T47D (cell line): ENCODE measurements at regions not wholly inside any gene's neighbourhood (a gene's known extent, or its start where the extent isn't known, plus 50 kb on each side); places are given as distances from the start of the nearest gene placed in this dataset.
"Not testable (repeated sequence)": the region's sequence is repeated elsewhere in the genome, so short reads cannot be mapped to it uniquely, and the experiment has no call there.

ENCODE experiments used
- DNase-seq, 2 experiments: peaks; one replicate each; pipeline versions ENCODE4 v3.0.0 to v3.0.0-alpha.2; 2011 to 2012; ENCODE audit warnings: low read depth in 1 of 2, low spot score in 1 of 2
- JUND ChIP-seq: IDR thresholded peaks from 2 replicates; pipeline ENCODE4 v1.6.1; 2012; ENCODE audit warnings: low read depth
- in situ Hi-C: cut with HindIII; loops from 2 replicates; pipeline ENCODE4 v1.10.0; 2016; ENCODE audit warnings: low sequenced_read_pairs, low pct_unique_long_range_greater_than_20kb

DNA sequence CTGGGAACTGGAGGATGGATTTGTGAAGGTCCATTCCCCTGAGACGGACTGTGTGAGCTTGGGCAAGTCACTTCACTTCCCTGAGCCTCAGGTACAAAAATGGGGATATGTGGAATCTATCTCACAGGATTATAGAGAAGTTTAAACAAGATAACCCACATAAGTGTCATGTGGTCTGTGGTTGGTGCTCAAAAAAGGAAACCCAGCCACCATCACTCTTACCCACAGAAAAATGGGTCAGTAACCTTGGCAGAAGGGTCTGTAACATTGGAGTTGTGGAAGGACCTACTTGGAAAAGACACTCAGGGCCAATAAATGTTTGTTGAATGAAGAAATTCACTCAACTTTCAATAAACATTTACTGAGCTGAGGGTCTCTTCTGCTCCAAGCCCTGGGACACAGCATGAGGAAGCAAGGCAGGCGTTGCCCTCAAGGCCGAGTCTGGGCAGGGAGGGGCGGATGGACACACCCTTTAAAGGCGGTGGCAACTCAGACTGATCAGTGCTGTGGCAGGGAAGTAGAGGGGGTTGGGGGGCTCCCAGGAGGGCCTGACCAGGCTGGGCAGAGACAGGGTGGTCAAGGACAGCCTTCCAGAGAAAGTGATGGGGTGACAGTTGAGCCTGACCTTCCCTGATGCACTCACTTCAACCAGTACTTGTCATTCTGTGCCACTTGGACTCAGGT lies 66.7 kb upstream of the ACOT11 start:
- in situ Hi-C loops, result no loop called here
- TF ChIP-seq JUND, result no peak
- no peak for DNase-seq

DNA sequence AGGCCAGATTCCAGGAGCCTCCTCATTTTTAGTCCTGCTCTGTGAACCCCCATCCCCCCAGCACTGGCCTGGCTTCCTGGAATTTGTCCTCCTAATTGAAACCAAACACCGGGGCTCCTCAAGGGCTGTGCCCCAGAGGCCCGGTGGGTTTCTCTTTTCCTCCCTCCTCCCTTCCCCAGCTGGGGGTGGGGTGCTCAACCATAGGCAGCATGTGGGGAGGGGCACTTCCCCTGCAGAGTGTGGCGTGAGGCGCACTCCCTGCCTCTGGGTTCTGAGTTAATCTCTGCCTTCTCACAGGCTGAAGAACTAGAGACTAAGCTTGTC lies 67.5 kb upstream of the ACOT11 start:
- in situ Hi-C loops, result no loop called here
- no peak for DNase-seq
- TF ChIP-seq JUND, result no peak

DNA sequence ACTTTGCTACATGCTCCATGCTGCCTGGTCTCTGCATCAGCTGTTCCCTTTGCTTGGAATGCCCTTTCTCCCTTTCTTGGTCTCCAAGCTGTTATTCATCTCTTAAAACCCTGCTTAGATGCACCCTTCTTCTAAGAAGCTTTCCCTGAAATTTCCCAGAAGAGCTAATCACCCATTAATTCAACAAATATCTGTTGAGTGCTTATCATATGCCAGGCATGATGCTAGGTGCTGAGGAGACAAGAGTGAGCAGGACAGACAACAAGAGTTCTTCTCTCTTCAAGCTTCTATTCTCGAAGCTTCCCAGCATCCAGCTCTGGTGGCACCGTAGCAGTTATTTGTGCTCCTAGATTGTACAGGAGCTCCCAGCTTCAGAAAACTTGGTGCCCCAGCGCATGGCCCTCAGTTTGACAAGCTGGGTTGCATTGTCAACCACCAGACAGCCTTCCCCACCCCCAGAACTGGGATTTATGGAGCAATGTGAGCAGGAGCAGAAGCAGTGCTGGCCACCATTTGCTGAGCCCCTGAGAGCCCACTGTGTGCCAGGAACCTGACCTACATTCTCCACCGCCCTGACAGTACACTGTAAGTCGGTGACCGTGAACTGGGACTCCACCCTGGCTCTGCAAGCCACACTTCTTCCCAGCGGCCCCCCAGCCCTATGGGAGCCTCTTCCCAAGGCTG lies 68.0 kb upstream of the ACOT11 start:
- DNase-seq, result no peak
- in situ Hi-C loops, result no loop called here
- TF ChIP-seq JUND, result no peak

DNA sequence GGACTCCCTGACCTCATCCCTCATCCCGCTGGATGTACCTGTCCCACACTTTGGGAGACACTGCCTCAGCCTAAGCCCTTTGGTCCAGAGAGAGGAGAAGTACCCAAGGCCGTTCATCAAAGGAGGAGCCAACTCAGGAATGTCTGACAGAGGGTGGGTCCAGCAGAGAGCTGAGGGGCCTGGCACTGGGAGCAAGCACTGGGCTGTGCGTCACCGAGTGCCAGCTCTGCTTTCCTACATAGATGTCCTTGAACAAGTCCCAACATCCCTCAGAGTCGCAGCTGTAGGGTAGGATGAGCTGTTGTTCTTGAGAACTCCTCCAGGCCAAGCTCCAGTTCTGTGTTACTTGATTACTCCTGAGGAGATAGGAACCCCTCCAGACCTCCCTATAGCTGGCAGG lies 68.8 kb upstream of the ACOT11 start:
- no peak for DNase-seq
- in situ Hi-C loops, result no loop called here
- TF ChIP-seq JUND, result no peak

DNA sequence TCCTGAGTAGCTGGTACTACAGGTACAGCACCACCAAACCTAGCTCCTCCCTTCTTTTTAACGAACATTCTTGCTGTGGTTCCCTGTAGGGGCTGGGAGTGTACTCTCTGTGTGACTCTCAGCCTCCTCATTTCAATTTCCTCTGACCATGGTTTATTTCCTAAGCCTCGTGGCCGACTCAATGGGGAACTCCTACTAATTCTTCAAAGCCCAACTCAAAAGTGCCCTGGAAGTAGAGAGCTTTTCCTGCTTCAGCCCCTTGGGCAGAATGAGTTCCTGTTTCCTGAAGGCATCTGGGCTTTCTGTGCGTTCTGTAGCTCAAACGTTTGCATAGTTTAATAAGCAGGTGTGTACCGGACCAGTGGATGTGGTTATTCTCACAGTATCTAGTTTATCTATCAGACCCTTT lies 70.9 kb upstream of the ACOT11 start:
- no peak for TF ChIP-seq JUND
- in situ Hi-C loops, result no loop called here
- DNase-seq, result no peak

DNA sequence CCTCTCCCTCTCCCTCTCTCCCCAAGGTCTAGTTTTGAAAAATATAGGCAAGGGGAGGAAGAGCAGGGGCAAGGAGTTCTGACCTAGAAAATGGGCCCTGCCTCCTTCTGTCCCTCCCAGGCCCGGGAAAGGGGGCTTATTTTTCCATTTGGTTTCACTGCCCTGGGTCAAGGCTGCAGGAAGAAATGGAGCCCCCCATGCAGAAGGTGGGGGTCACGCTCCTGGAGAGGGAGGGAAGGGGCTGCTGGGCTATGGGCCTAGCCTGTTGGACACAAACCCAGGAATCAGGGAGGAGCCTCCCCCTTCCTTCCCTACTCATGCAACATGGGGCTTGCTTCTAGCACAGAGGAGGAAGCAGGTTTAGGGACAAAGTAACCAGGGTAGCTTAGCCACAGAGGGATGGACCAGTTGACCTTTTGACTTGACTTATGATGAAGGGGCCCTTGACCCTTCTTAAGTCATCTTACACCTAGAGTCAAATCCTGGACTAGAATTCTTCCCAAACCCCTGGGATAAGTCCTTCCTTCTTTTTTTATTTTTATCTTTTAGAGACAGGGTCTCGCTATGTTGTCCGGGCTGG lies 70.4 kb upstream of the SSBP3 start:
- in situ Hi-C loops, result no loop called here
- DNase-seq, result no peak
- no peak for TF ChIP-seq JUND

DNA sequence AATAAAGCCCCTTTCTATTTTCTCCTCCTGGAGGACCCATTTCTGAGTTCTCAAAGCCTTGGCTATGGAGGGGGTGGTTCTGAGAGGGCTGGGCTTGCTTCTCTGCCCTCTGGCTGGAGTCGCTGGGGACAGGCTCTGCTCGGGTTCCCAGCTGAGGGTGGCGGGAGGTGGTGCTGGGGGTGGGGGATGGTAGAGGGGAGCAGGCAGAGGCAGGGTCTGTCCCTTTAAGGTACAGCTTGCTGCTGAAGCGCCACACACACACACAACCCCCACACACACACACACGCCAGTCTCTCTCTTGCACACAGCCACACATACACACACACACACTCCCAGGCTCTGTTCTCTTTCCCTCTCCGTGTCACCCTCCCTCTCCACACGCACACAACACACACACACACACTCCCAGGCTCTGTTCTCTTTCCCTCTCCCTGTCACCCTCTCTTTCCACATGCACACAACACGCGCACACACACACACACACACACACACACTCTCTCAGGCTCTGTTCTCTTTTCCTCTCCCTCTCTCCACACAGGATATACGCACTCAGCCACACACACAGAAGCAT lies 69.8 kb upstream of the SSBP3 start:
- no peak for DNase-seq
- in situ Hi-C loops, result no loop called here
- no peak for TF ChIP-seq JUND

DNA sequence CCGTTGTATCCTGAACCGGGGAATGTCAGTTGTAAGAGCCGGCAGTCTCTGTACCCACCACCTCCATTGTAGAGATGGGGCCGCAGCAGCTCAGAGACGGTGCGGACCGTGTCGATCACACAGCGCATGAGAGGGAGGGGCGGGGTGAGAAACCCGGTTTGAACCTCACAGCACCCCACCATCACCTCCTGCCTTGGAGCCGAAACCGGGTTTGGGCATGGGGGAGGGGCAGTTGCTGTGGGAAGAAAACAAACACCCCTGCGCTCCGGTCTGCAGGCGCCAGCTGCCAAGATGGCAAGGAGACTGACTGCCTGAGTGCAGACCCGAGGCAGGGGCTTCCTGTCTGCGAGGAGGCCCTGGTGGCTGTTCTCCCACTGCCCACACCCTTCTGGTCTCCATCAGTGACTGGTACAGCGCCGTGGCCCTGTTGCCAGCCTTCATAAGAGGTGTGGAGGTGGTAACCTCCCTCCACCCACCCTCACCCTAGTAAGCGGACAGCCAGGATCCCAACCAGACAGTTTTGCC lies 69.2 kb upstream of the SSBP3 start:
- no peak for DNase-seq
- in situ Hi-C loops, result no loop called here
- no peak for TF ChIP-seq JUND

DNA sequence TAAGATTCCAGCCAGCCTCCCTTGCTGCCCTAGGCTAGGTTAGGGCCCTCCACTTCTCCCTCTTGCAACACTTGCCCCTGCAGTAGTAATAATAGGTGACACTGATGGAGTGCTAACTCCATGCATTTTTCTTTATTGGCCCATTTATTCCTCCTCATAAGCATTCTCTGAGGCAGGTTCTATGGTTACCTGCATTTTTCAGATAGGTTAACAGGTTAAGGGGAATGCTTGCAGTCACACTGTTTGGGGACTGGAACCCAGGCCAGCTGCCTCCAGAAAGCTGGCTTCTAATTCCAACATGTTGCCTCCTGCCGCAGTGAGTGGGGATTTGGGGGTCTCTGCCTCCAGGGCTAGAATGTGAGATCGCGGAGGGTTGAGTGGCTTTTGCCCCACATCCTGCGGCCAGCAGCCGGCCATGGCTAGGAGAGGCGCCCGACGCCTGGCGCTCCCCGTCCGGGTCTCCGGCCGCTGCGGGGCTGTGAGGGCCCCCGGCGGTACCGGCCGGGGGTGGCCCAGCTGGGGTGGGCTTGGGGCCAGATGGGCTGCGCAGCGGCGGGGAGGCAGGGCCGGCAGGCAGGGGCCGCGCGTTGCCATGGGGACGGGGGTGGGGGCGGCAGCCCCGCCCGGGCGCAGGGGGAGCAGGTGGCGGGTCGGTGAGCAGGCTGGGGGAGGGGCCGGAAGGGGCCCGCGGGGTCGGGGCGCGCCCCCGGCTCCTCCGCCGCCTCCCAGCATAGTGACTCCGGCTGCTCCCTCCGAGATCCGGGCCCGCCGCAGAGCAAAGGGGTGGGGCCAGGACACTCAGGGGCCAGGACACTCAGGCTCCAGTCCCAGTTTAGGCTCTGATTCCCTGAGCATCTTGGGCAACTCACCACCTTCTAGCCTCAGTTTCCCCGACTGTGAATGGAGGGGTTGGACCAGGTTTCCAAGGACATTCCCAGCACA lies 68.4 kb upstream of the SSBP3 start:
- no peak for DNase-seq
- in situ Hi-C loops, result no loop called here
- no peak for TF ChIP-seq JUND

DNA sequence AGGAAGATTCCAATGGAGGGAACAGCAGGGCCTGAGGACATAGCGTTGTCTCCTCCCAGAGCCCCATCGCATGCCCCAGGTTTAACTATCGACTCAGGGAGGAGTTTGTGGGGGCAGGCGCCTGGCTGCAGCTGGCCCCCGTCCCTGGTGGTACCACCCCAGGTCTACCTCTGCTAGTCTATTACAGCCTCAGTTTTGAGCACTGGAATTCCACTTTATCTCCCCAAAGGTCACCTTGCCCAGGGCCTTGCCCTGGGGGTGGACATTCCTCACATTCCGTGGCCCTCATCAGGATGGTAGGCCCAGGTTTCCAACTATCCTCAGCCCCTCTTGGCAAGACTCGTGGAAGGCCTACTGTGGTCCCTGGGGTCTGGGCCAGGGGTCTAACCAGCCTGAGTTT lies 65.4 kb upstream of the SSBP3 start:
- in situ Hi-C loops, result no loop called here
- no peak for TF ChIP-seq JUND

DNA sequence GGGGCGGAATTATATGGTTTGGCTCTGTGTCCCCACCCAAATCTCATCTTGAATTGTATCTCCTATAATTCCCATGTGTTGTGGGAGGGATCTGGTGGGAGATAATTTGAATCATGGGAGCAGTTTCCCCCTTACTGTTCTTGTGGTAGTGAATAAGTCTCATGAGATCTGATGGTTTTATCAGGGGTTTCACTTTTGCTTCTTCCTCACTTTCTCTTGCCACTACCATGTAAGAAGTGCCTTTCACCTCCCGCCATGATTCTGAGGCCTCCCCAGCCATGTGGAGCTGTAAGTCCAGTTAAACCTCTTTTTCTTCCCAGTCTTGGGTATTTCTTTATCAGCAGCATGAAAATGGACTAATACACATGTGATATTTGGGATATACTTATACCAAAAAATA lies 63.2 kb upstream of the SSBP3 start:
- in situ Hi-C loops, result not testable (repeated sequence)

More for the DNA sequence above, 65.4 kb upstream of the SSBP3 start:
- DNase-seq, result no peak

DNA sequence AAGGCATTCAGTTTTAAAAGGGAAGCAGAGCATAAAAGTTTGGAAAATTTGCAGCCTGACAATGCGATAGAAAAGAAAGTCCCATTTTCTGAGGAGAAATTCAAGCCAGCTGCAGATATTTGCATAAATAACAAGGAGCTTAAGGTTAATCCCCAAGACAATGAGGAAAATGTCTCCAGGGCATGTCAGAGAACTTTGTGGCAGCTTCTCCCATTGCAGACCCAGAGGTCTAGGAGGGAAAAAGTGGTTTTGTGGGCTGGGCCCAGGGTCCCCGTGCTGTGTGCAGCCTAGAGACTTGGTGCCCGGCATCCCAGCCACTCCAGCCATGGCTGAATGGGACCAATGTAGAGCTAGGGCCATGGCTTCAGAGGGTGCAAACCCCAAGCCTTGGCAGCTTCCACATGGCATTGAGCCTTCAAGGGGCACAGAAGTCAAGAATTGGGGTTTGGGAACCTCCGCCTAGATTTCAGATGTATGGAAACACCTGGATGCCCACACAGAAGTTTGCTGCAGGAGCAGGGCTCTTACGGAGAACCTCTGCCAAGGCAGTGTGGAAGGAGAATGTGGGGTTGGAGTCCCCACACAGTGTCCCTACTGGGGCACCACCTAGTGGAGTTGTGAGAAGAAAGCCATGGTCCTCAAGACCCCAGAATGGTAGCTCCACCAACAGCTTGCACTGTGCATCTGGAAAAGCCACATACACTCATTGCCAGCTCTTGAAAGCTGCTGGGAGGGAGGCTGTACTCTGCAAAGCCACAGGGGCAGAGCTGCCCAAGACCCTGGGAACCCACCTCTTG lies 62.3 kb upstream of the SSBP3 start:
- in situ Hi-C loops, result not testable (repeated sequence)

More for the DNA sequence above, 63.2 kb upstream of the SSBP3 start:
- not testable (repeated sequence) for DNase-seq

More for the DNA sequence above, 62.3 kb upstream of the SSBP3 start:
- not testable (repeated sequence) for DNase-seq
